ENCODE measurements at regions not wholly inside any gene's neighbourhood (a gene's known extent, or its start where the extent isn't known, plus 50 kb on each side); places are given as distances from the start of the nearest gene placed in this dataset.

DNA sequence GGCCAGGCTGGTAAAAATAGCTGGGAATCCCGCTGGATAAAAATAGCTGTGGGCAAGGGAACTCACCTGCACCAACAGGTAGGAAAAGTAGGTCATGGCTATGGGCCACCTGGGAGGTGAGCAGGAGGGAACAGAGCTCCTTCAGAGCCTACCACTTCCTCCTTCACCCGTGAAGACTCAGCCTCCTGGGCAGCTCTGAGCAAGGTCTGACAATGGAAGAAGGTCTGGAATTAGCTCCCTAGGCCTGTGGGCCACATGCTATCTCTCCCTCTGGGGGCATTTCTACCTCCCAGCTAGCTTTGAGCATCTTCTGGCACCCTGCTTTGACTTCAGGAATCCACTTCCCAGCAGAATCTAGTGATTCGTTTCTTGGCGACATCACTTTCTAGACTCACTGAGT, 153.9 kb downstream of the MRPL14 start:
- intact Hi-C loops (cut with DNase I; ENCODE audit: low total_unique reads), result no loop called here
- peak; percentile 61 to 88 for DNase-seq (ENCODE audit: low spot score in 2 of 2)
- peak overlapping the region; percentile 74 to 79 for H3K27ac ChIP-seq

GRCh38 chr6:43972913-43973300, 154.3 kb downstream of the MRPL14 start:
- Histone ChIP-seq H3K9me3 (no peaks in the 10 kb centered on the region), H3K27ac (peak overlapping the region; percentile 74 to 79), H3K36me3 (no peaks in the 10 kb centered on the region), H3K27me3 (no peaks in the 10 kb centered on the region), H3K4me3 (no peak overlapping the region), H3K4me1 (peaks cover 9 to 24% of the 10 kb centered on the region in 2 donors)
- intact Hi-C loops (cut with DNase I; ENCODE audit: low total_unique reads), result no loop called here
- peak in 1 of 3 donors; percentile 23 for TF ChIP-seq POLR2AphosphoS5 (IDR thresholded peaks at IDR 0.05)
- TF ChIP-seq POLR2A (IDR thresholded peaks at IDR 0.05), result no peak
- TF ChIP-seq CTCF (IDR thresholded peaks at IDR 0.05), result no peak
- peak; percentile 78 to 84 for DNase-seq (ENCODE audit: low spot score in 2 of 2)

More for the DNA sequence above, 153.9 kb downstream of the MRPL14 start:
- no peak overlapping the region for H3K4me3 ChIP-seq
- TF ChIP-seq POLR2AphosphoS5 (IDR thresholded peaks at IDR 0.05) (no peak), POLR2A (IDR thresholded peaks at IDR 0.05) (no peak), CTCF (IDR thresholded peaks at IDR 0.05) (no peak)
- no peaks in the 10 kb centered on the region for H3K36me3 ChIP-seq
- H3K4me1 ChIP-seq, result peaks cover 9 to 24% of the 10 kb centered on the region in 2 donors
- H3K27me3 ChIP-seq, result no peaks in the 10 kb centered on the region
- no peaks in the 10 kb centered on the region for H3K9me3 ChIP-seq

DNA sequence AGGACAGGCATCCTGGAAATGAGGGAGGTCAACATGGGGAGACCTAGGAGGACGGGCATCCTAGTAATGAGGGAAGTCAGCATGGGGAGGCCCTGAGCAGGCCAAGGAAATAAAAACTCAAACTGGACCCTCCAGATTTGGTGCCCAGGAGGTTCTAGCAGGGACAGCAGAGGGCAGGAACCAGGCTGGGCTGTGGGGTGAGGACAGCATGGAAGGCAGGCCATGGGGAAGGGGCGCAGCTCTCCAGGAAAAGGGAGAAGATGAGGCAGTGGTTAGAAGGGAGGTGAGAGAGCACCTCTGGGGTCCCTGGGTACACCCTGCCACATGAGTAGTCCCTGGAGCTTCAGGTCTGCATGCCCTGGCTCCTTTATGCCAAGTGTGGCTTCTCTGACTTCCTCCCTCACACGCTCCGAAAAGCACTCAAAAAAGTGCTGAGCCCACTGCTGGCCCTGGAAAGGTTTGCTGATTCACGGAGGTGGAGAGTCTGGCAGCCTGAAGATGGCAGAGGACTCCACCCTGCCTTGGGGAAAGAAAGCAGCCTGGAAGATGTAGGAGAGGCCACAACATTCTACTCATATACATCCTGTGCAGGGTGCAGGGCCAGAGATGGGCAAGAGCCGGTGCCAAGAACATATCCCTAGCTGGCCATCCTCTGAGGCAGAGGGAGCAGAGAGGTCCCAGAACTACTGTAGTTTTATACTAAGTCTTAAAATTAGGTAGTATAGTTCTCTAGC, 154.9 kb downstream of the MRPL14 start:
- TF ChIP-seq POLR2A (IDR thresholded peaks at IDR 0.05), result no peak
- Histone ChIP-seq H3K4me3 (no peak overlapping the region), H3K27ac (peak overlapping the region; percentile 74 to 79), H3K9me3 (no peaks in the 10 kb centered on the region), H3K4me1 (peaks cover 9 to 24% of the 10 kb centered on the region in 2 donors), H3K27me3 (no peaks in the 10 kb centered on the region), H3K36me3 (no peaks in the 10 kb centered on the region)
- intact Hi-C loops (cut with DNase I; ENCODE audit: low total_unique reads), result no loop called here
- peak in 1 of 2 donors; percentile 24 for DNase-seq (ENCODE audit: low spot score in 2 of 2)

DNA sequence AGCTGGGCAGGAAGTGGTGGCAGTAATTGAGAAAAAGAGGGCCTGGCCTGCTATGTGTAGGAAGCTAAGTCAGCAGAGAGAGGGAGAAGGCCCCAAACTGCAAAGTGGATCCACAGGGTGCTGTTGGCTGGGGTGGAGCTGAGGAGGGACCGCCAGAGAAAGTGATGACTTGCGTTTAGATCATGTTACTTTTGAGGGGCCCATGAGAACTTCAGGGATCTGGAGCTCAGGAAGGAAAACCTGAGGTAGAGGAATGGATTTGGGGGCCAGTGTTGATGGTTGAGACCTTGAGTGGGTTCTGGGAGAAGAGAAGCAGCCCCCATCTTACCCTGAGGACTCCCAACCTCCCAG, 155.5 kb downstream of the MRPL14 start:
- TF ChIP-seq POLR2AphosphoS5 (IDR thresholded peaks at IDR 0.05) (no peak), CTCF (IDR thresholded peaks at IDR 0.05) (no peak), POLR2A (IDR thresholded peaks at IDR 0.05) (no peak)
- no peaks in the 10 kb centered on the region for H3K36me3 ChIP-seq
- no peak overlapping the region for H3K4me3 ChIP-seq
- no peak for DNase-seq (ENCODE audit: low spot score in 2 of 2)
- H3K4me1 ChIP-seq, result peaks cover 9 to 24% of the 10 kb centered on the region in 2 donors
- H3K9me3 ChIP-seq, result no peaks in the 10 kb centered on the region
- intact Hi-C loops (cut with DNase I; ENCODE audit: low total_unique reads), result no loop called here
- no peaks in the 10 kb centered on the region for H3K27me3 ChIP-seq
- peak overlapping the region; percentile 74 to 79 for H3K27ac ChIP-seq

DNA sequence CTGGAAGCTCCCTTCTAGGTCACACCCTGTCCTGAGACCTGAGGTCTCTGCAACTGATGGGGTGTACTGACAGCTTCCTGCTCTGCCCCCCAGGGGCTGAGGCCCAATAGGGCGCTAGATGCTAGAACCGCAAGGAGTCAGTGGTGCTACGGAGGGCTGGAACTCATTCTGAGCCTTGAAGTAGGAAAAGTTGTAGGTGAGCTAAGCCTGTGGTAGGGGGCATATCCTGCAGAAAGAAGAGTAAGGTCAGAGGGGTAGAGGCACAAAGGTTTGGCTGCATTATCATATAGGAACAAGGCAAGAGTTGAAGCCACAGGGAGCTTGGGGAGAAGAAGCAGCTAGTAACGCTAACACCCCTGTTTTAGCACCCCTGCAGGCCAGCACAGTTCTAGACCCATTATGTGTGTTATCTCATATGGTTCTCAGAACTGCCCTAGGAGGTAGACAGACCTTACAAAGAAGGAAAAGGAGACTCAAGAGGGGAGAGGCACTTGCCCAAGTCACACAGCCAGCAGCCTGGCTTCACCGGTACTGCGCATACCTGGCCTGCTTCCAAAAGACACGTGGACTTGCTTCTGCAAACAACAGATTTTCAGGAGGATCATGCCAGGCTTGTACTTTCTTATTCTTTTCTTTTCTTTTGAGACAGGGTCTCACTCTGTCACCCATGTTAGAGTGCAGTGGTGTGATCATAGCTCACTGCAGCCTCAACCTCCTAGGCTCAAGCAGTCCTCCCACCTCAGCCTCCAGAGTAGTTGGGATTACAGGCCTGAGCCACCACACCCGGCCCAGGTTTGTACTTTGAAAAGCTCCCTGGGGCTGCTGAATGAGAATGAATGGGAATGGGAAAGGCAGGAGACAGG, 156.1 kb downstream of the MRPL14 start:
- intact Hi-C loops (cut with DNase I; ENCODE audit: low total_unique reads), result no loop called here
- Histone ChIP-seq H3K27ac (peak overlapping the region; percentile 74 to 79), H3K27me3 (no peaks in the 10 kb centered on the region), H3K4me3 (no peak overlapping the region), H3K9me3 (no peaks in the 10 kb centered on the region), H3K36me3 (no peaks in the 10 kb centered on the region), H3K4me1 (peaks cover 9 to 24% of the 10 kb centered on the region in 2 donors)
- peak; percentile 87 for DNase-seq (ENCODE audit: low spot score in 2 of 2)
- TF ChIP-seq POLR2A (IDR thresholded peaks at IDR 0.05), result no peak
- TF ChIP-seq POLR2AphosphoS5 (IDR thresholded peaks at IDR 0.05), result no peak
- TF ChIP-seq CTCF (IDR thresholded peaks at IDR 0.05), result no peak

Data from breast epithelium (tissue), 4 donors.